GM18861 (cell line): ENCODE measurements at regions not wholly inside any gene's neighbourhood (a gene's known extent, or its start where the extent isn't known, plus 50 kb on each side); places are given as distances from the start of the nearest gene placed in this dataset.
"Not testable (repeated sequence)": the region's sequence is repeated elsewhere in the genome, so short reads cannot be mapped to it uniquely, and the experiment has no call there.

Source experiments
- ATAC-seq: cut with Tn5 transposase; IDR thresholded peaks from one replicate; pipeline ENCODE4 v1.9.1; 2021; ENCODE audit not compliant: unreplicated experiment

GRCh38 chr22:47497666-47498065 lies 735.2 kb downstream of the TBC1D22A start:
- ATAC-seq = no peak

- no peak for ATAC-seq
These were observed 732.7 kb downstream of the TBC1D22A start for GRCh38 chr22:47495110-47495509.

DNA sequence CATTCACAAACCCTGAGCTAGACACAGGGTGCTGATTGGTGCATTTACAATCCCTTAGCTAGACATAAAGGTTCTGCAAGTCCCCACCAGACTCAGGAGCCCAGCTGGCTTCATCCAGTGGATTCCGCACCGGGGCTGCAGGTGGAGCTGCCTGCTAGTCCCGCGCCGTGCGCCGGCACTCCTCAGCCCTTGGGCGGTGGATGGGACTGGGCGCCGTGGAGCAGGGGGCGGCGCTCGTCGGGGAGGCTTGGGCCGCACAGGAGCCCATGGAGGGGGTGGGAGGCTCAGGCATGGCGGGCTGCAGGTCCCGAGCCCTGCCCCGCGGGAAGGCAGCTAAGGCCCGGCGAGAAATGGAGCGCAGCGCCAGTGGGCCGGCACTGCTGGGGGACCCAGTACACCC lies 725.7 kb downstream of the TBC1D22A start:
- ATAC-seq = not testable (repeated sequence)

DNA sequence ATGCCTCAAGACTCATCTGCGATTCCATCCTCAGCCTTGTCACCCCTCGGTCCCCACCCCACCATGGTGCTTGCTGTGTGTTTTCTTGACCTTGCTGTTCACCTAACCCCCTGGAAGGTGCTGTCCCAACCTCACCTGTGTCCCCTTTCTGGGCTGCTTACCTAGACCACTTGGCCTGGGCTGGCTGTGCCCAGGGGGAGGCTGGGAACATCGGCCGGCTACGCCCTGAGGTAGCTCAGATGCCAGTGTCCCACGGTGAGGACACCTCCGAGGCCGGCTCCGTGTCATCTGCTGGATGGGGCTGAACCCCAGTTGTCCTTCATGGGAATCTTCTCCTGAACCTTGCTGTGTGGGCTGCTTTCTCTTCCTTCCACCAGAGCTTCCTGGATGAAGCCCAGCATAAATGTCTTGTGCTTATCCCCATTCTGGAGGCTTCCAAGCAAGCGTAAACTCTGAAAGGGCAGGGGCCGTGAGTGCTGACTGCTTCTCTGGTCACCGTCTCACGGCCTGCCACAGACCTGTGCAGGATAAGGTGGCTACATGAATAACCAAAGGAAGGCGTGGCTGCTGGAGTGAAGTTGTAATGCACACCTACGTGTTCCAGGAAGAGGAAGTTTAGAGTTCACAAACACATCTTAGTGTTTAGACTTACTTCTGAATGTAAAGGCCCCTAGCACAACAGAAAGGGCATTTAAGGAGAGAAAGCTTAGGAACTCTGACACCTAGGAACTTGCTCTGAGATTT lies 724.3 kb downstream of the TBC1D22A start:
- ATAC-seq = no peak

DNA sequence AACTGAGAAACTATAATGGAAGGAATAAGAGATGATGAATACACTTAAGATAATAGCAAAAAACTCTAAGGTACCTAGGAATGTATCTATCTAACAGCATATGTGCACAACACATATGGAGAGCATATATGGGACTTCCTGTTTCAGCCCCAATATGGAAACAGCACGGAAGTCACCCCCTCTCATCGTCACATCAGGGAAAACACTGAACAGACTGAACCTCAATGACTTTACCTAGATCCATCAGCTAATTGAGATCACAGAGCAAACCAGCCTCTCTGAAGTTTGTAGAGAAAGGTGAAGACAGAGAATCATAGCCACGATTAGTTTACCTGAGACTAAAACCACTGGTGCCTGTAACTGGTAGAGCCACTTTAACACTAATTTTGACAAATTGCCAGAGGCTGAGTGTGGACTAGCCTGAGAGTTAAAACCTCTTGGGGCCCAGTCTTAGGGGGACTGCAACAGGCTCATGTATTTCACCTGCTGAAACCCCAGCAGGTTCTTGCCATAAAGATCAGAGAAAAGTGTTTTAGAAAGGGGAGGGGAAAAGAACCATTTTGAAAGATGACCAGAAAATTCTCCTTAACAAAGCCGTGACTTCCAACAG lies 722.6 kb downstream of the TBC1D22A start:
- ATAC-seq = no peak

- ATAC-seq = no peak
These were observed 713.8 kb downstream of the TBC1D22A start for GRCh38 chr22:47476231-47476630.

DNA sequence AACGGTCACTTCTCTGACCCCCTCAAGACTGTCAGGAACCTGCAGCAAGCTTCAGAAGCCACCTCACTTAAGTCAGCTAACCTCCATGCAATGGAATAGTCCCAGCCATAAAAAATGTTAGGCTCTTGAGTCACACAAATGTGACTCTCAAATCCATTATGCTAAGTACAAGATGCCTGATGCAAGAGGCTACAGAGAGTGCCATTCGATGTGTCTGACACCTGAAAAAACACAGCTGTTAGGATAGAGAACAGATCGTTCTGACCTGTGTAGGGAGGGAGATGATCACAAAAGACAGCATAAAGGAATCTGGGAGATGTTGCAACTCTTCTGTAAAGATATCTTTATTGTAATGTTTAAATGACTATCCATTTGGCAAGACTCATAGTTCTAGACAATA lies 712.4 kb downstream of the TBC1D22A start:
- no peak for ATAC-seq

GRCh38 chr22:47474464-47474863 lies 712.0 kb downstream of the TBC1D22A start:
- no peak for ATAC-seq

DNA sequence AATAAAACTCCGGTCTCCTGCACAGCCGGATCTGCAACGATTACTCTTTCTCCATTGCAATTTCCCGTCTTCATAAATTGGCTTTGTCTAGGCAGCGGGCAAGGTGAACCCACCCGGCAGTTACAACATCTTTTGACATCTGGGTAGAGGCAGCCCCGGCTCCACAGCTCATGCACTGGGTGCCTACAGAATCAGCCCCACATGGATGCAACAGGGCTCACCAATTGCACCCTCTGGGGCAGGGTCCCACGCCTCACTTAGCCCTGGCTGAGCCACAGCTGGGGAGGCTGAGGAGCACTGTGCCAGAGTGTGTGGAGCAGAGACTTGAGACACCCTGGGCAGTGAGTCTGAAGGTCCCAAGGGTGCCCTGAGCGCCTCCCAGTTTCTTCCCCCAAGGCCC lies 710.2 kb downstream of the TBC1D22A start:
- no peak for ATAC-seq

GRCh38 chr22:47471406-47471805 lies 709.0 kb downstream of the TBC1D22A start:
- ATAC-seq = no peak

DNA sequence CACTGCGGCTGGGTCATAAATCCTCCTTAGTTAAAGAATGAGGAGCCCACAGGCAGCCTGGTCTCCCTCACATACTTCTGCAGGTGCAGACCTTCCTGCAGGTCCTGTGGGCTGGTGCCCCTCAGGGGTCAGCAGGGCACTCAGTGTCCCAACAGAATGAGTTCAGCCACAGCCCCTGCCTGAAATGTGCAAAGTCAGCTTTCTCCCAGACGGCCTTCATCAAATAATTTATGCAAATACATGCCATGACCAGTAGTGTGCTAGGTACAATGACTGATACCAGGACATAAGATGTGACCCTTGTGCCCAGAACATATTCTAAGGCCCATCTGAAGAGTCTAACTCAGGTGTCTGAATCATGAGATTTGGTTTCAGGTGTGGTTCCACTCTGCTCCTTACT lies 703.4 kb downstream of the TBC1D22A start:
- no peak for ATAC-seq

GRCh38 chr22:47465222-47465621 lies 702.8 kb downstream of the TBC1D22A start:
- ATAC-seq = no peak

GRCh38 chr22:47463220-47463619 lies 700.8 kb downstream of the TBC1D22A start:
- ATAC-seq = no peak

- ATAC-seq = no peak
These were observed 698.4 kb downstream of the TBC1D22A start for GRCh38 chr22:47460861-47461260.

DNA sequence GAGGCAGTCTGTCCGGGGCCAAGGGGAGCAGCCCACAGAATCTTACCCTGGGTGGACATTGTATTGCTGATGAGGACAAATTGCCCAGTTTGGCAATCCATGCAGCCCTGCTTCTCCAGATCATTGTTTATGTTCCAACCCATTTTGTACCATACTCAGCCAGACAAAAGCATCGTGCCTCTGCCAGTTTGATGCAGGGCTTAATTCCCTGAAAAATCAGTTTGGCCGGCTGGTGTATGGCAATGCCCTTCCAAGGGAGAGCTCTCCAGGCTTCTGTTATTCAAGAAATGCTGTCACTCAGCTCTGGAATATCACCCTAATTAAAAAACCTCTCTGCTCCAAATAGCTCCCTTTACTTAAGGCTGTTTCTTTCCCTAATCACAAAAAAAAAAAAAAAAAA lies 697.7 kb downstream of the TBC1D22A start:
- ATAC-seq = no peak

GRCh38 chr22:47458348-47458747 lies 695.9 kb downstream of the TBC1D22A start:
- ATAC-seq = no peak

DNA sequence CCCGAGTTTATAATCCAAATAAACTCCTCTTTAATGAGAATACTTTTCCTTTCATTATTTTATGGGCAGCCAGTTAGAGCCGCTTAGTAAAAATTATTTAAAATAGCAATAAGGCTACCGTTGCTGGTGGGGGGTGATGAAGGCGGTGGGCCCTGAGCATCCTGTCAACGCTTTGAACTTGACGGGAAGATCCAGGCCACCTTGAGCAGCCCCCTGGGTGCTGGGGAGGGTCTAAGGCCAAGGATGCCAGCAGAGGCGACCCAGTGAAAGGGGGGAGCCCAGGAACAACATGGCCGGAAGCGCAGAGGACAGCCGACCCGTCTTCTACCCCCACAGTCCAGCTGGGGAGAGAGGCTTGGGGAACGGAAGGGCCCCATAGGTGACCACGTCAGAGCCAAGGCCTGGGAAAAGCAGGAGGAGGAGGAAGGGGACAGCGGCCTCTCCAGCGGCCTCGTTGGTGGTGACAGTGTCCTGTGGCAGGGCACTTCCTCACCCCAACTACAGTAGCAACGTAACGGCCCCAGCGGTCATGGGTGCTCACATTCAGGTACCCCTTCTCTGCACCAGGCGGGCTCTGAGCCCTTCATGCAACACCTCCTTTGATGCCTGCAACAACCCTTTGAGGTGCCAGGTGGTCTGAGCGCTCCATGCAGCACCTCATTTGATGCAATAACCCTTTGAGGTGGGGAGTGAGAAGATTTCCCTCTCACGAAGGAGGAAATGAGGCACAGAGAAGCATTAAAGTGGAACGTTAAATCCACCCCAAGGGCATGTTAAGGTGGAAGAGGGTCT lies 695.3 kb downstream of the TBC1D22A start:
- ATAC-seq = no peak

DNA sequence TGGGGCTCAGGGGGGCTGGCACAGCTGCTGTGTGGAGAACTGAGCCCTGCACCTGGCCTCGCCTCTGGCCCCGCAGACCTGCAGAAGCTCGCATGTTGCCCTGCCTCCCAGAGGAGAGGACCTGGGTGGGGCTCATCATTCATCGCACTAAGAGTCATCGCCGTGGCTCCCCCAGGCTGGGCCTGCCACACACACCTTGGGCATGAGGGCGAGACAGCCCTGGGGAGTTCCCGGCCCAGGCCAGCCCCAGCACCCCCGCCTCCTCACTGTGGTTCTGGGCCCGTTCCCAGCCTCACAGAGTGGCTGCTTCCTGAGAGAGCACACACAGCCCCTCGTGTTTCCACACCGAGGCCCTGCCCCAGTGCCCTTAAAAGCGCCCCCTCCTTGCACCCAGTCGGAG lies 694.6 kb downstream of the TBC1D22A start:
- ATAC-seq = no peak

DNA sequence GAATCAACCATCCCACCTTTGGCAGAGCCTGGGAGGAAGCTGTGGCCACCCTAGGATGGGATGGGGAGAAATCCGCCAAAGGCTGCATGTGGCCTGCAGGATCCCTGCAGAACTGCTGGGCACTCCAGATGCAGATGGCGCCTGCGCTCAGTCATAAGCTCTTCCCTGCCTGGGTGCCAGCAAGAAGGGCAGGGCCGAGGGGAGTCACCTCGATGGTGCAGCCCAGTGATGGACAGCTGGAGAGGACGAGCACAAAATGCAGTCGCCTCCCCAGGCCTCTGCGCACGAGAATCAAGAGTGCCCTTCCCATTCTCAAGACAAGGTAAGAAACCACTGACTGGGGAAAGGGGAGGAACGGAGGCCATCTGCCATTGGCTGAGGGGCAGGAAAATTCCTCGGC lies 693.6 kb downstream of the TBC1D22A start:
- no peak for ATAC-seq

GRCh38 chr22:47453049-47453448 lies 690.6 kb downstream of the TBC1D22A start:
- ATAC-seq = no peak

DNA sequence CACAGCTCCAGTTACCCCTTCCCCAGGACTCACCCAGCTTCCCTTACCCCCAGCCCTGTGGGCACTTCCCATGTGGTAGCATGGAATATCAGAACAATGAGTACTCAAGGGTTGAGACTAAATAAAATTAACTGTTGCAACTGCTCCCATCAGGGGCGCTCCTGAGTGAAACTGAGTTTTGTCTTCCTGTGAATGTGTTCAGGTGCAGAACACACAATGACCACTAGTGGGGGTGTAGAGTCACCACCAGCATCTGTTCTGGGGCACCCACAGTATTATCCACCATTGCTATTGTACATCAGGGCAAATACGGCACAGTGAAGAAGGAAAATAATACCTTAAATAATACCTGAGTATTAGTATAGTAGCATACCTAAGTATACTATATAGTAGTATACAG lies 689.7 kb downstream of the TBC1D22A start:
- ATAC-seq = no peak

DNA sequence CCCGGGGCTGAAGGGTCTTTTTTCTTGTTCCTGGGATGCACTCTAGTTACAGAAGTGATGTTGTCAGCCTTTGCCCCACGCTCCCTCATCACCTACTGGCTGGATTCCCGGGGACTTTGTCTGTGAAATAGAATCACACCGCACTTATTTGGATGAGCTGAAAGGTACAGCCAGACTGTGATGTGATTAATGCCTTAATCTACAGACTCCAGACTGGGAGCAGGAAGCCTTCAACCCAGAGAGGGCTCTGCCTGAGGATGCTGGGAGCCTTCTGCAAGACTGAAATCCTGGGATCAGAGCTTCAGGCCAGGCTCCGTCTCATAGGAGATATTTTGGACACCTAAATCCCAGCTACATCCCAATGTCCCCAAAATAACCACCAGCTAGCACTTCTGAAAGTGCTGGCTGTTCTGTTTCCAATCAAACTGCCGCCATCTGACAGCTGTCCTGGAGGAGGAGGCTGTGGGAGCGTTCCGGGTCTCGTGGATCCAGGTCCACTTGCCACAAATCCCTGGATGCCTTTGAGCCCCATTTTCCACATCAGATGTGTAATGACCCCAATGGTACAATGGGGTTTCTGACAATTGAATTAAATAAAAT lies 688.5 kb downstream of the TBC1D22A start:
- no peak for ATAC-seq
